H9 (cell line): ENCODE measurements at regions not wholly inside any gene's neighbourhood (a gene's known extent, or its start where the extent isn't known, plus 50 kb on each side); places are given as distances from the start of the nearest gene placed in this dataset.

Experiments
- DNase-seq: peaks from one replicate; pipeline ENCODE4 v3.0.0-alpha.2; 2017
- H2AFZ ChIP-seq: one replicate; pipeline ENCODE4 v1.6.1; 2013; ENCODE audit warnings: mild to moderate bottlenecking, low read length, control low read depth, moderate library complexity
- H2AK5ac ChIP-seq: 2 replicates; pipeline ENCODE4 v1.6.1; 2013; ENCODE audit warnings: low read length, control low read depth, mixed read lengths; ENCODE audit not compliant: insufficient read length
- H2BK120ac ChIP-seq: one replicate; pipeline ENCODE4 v1.6.1; 2013; ENCODE audit warnings: low read depth, mild to moderate bottlenecking, low read length, control low read depth, inconsistent platforms; ENCODE audit not compliant: poor library complexity, severe bottlenecking
- H2BK12ac ChIP-seq: 2 replicates; pipeline ENCODE4 v1.6.1; 2013; ENCODE audit warnings: low read length, control low read depth, mixed read lengths, low read depth; ENCODE audit not compliant: insufficient read length
- H2BK15ac ChIP-seq: 2 replicates; pipeline ENCODE4 v1.6.1; 2013; ENCODE audit warnings: low read depth, low read length, control low read depth
- H2BK20ac ChIP-seq: one replicate; pipeline ENCODE4 v1.6.1; 2013; ENCODE audit warnings: low read depth, mild to moderate bottlenecking, low read length, control low read depth, inconsistent platforms; ENCODE audit not compliant: poor library complexity, severe bottlenecking
- H2BK5ac ChIP-seq: 2 replicates; pipeline ENCODE4 v1.6.1; 2013; ENCODE audit warnings: low read length, control low read depth, mixed read lengths; ENCODE audit not compliant: insufficient read length
- H3K14ac ChIP-seq: 2 replicates; pipeline ENCODE4 v1.6.1; 2013; ENCODE audit warnings: low read length, control low read depth; ENCODE audit not compliant: insufficient read depth
- H3K18ac ChIP-seq: 2 replicates; pipeline ENCODE4 v1.6.1; 2013; ENCODE audit warnings: low read depth, mild to moderate bottlenecking, mixed read lengths, low read length, control low read depth; ENCODE audit not compliant: insufficient read length
- H3K23ac ChIP-seq: 2 replicates; pipeline ENCODE4 v1.6.1; 2013; ENCODE audit warnings: low read length, control low read depth, mixed read lengths, low read depth; ENCODE audit not compliant: insufficient read length
- H3K23me2 ChIP-seq: 2 replicates; pipeline ENCODE4 v1.6.1; 2013; ENCODE audit warnings: low read depth, mild to moderate bottlenecking, mixed read lengths, low read length, control low read depth; ENCODE audit not compliant: insufficient read length, poor library complexity, severe bottlenecking
- H3K27ac ChIP-seq: 2 replicates; pipeline ENCODE4 v1.5.1; 2013; ENCODE audit warnings: low read length, control low read depth, mixed read lengths, low read depth; ENCODE audit not compliant: insufficient read length
- H3K27me3 ChIP-seq: 2 replicates; pipeline ENCODE4 v1.6.1; 2013; ENCODE audit warnings: low read length, control low read depth, inconsistent platforms; ENCODE audit not compliant: insufficient read depth
- H3K4ac ChIP-seq: 2 replicates; pipeline ENCODE4 v1.6.1; 2013; ENCODE audit warnings: low read depth, mild to moderate bottlenecking, control low read depth, inconsistent platforms, low read length, moderate library complexity
- H3K4me1 ChIP-seq: 2 replicates; pipeline ENCODE4 v1.6.1; 2013; ENCODE audit warnings: low read length, control low read depth, inconsistent platforms; ENCODE audit not compliant: insufficient read depth
- H3K4me2 ChIP-seq: 2 replicates; pipeline ENCODE4 v1.6.1; 2013; ENCODE audit warnings: low read length, control low read depth, mixed read lengths; ENCODE audit not compliant: insufficient read length, insufficient read depth
- H3K56ac ChIP-seq: 2 replicates; pipeline ENCODE4 v1.6.1; 2013; ENCODE audit warnings: low read depth, mild to moderate bottlenecking, mixed read lengths, low read length, control low read depth; ENCODE audit not compliant: insufficient read length
- H3K79me1 ChIP-seq: 2 replicates; pipeline ENCODE4 v1.6.1; 2013; ENCODE audit warnings: low read depth, mild to moderate bottlenecking, moderate library complexity, low read length, control low read depth, inconsistent platforms; ENCODE audit not compliant: insufficient read depth, poor library complexity, severe bottlenecking
- H3K79me2 ChIP-seq: 2 replicates; pipeline ENCODE4 v1.6.1; 2013; ENCODE audit warnings: low read length, control low read depth, inconsistent platforms; ENCODE audit not compliant: insufficient read depth
- H3K9ac ChIP-seq: 2 replicates; pipeline ENCODE4 v1.6.1; 2013; ENCODE audit warnings: low read length, control low read depth, mixed read lengths; ENCODE audit not compliant: insufficient read length; ENCODE audit errors: extremely low read depth
- H3K9me3 ChIP-seq: one replicate; pipeline ENCODE4 v1.6.1; 2013; ENCODE audit warnings: low read depth, low read length, inconsistent platforms; ENCODE audit not compliant: control insufficient read depth
- H3T11ph ChIP-seq: one replicate; pipeline ENCODE4 v1.6.1; 2013; ENCODE audit warnings: mild to moderate bottlenecking, low read length, control low read depth, inconsistent platforms
- H4K20me1 ChIP-seq: one replicate; pipeline ENCODE4 v1.6.1; 2013; ENCODE audit not compliant: control insufficient read depth, insufficient read length, insufficient read depth
- H4K5ac ChIP-seq: 2 replicates; pipeline ENCODE4 v1.6.1; 2013; ENCODE audit warnings: low read depth, mild to moderate bottlenecking, mixed read lengths, low read length, control low read depth; ENCODE audit not compliant: insufficient read length
- H4K8ac ChIP-seq: replicated peaks from 2 replicates; pipeline ENCODE4 v1.6.1; 2013; ENCODE audit warnings: low read length, control low read depth, mixed read lengths, low read depth; ENCODE audit not compliant: insufficient read length
- H4K91ac ChIP-seq: 2 replicates; pipeline ENCODE4 v1.6.1; 2013; ENCODE audit warnings: low read depth, mild to moderate bottlenecking, moderate library complexity, mixed read lengths, low read length, control low read depth; ENCODE audit not compliant: insufficient read length
- H3K27ac Mint-ChIP-seq, 3 experiments: 2 replicates in 2 of 3; 3 replicates in 1 of 3; pipeline ENCODE4 v1.8.0; 2020 to 2021; ENCODE audit warnings: mixed read lengths in 3 of 3, mild to moderate bottlenecking in 1 of 3, moderate library complexity in 1 of 3
- H3K27me3 Mint-ChIP-seq: 2 replicates; pipeline ENCODE4 v1.8.0; 2021; ENCODE audit warnings: low read depth, mild to moderate bottlenecking, moderate library complexity, mixed read lengths
- H3K36me3 Mint-ChIP-seq, 3 experiments: 2 replicates in 2 of 3; 3 replicates in 1 of 3; pipeline ENCODE4 v1.8.0; 2020 to 2021; ENCODE audit warnings: low read depth in 3 of 3, mixed read lengths in 3 of 3; ENCODE audit not compliant: insufficient read depth in 1 of 3
- H3K4me1 Mint-ChIP-seq, 2 experiments: 2 replicates each; pipeline ENCODE4 v1.8.0; 2020; ENCODE audit warnings: mixed read lengths in 2 of 2
- H3K4me3 Mint-ChIP-seq, 2 experiments: 2 replicates in 1 of 2; 3 replicates in 1 of 2; pipeline ENCODE4 v1.8.0; 2020 to 2021; ENCODE audit warnings: mild to moderate bottlenecking in 2 of 2, mixed read lengths in 2 of 2, moderate library complexity in 1 of 2
- H3K9me3 Mint-ChIP-seq, 2 experiments: 2 replicates in 1 of 2; 3 replicates in 1 of 2; pipeline ENCODE4 v1.8.0; 2020; ENCODE audit warnings: mild to moderate bottlenecking in 2 of 2, mixed read lengths in 2 of 2, moderate library complexity in 1 of 2
- CTCF ChIP-seq: fragments of 200-600 bp; sonication (generic); conservative IDR thresholded peaks from 3 replicates; pipeline ENCODE4 v1.8.0; 2021; ENCODE audit warnings: antibody characterized with exemption, mild to moderate bottlenecking
- WGBS: extraction: QIAGEN DNeasy Blood & Tissue Kit; methylation state at CpG from one replicate; pipeline ENCODE4 v1.1.7; 2013; ENCODE audit warnings: missing lambda C conversion rate, low lambda C conversion rate, mixed read lengths; ENCODE audit not compliant: insufficient read length; ENCODE audit errors: extremely low coverage; 5-methylcytosine and 5-hydroxymethylcytosine counted together

DNA sequence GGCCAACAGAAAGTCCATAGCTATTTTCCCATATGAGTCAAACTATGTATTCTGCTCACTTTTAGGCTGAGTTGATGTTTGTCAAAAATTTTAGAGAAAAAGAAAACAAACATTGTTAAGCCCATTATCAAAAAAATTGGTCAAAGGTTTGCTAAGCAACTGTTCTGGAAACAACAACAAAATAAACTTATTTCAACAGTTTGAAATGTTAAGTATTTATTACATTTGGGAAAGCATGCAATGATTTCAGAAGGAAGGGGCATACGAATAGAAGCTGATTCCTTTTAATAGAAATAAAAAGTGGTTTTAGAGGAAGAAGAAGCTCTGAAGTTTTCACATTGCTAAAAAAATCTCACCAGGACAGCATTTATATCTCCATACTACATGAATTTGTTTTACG lies 1837.5 kb upstream of the CELF4 start:
- Histone ChIP-seq H4K20me1 (no peaks in the 10 kb centered on the region), H3K27me3 (no peaks in the 10 kb centered on the region), H3K4me1 (no peaks in the 10 kb centered on the region; the same call in 1 of the 2 replicates), H3K79me1 (no peaks in the 10 kb centered on the region), H2BK5ac (no peak overlapping the region), H3K23ac (no peak overlapping the region), H4K8ac (no peak overlapping the region), H3K23me2 (no peaks in the 10 kb centered on the region), H2AFZ (no peak overlapping the region), H3K4me2 (no peak overlapping the region), H2BK12ac (no peak overlapping the region), H3K27ac (no peak overlapping the region), H4K5ac (no peak overlapping the region), H3K79me2 (no peaks in the 10 kb centered on the region), H3K9me3 (no peaks in the 10 kb centered on the region), H4K91ac (no peak overlapping the region), H2BK15ac (no peak overlapping the region), H3K56ac (no peak overlapping the region), H3K14ac (no peak overlapping the region), H2AK5ac (no peak overlapping the region), H3K9ac (no peak overlapping the region), H2BK20ac (no peak overlapping the region), H2BK120ac (no peak overlapping the region), H3K18ac (no peak overlapping the region), H3K4ac (no peak overlapping the region), H3T11ph (no peak overlapping the region)
- WGBS: no CpG with 5 or more reads among the region's 2 CpGs
- no peaks in the 10 kb centered on the region for H3K4me1 Mint-ChIP-seq
- no peaks in the 10 kb centered on the region for H3K9me3 Mint-ChIP-seq
- no peak for TF ChIP-seq CTCF
- no peaks in the 10 kb centered on the region for H3K27me3 Mint-ChIP-seq
- DNase-seq: no peak
- H3K4me3 Mint-ChIP-seq: no peak overlapping the region
- H3K27ac Mint-ChIP-seq: no peak overlapping the region
- peaks cover 0 to 1% (median 0%) of the 10 kb centered on the region in 3 experiments; a peak in 1 of 7 replicates for H3K36me3 Mint-ChIP-seq
